ENCODE measurements at regions not wholly inside any gene's neighbourhood (a gene's known extent, or its start where the extent isn't known, plus 50 kb on each side); places are given as distances from the start of the nearest gene placed in this dataset.

- no peak for DNase-seq
- no peaks in the 10 kb centered on the region for H3K36me3 Mint-ChIP-seq (ENCODE audit: low read depth)
- H3K27me3 Mint-ChIP-seq (ENCODE audit: low read depth) = peaks cover 2% of the 10 kb centered on the region
- H3K27ac Mint-ChIP-seq = no peak overlapping the region
- no peak overlapping the region for H3K4me3 Mint-ChIP-seq
- H3K4me1 Mint-ChIP-seq (ENCODE audit: low read depth) = no peaks in the 10 kb centered on the region
- H3K9me3 Mint-ChIP-seq = no peaks in the 10 kb centered on the region
- CTCF ChIA-PET = interaction anchor here (0.6 to 1.3 kb wide), 3 partner anchors 11 to 644 kb away, joined by 3 to 8 read pairs (median 3); no protein-coding TSS in a partner anchor
- intact Hi-C loops (cut with micrococcal nuclease) = no loop called here
Measured at GRCh38 chr14:49492151-49492550, 94.0 kb downstream of the RPS29 start.

- H3K27me3 Mint-ChIP-seq (ENCODE audit: low read depth) = peaks cover 3% of the 10 kb centered on the region
- H3K4me3 Mint-ChIP-seq = no peak overlapping the region
- no peaks in the 10 kb centered on the region for H3K9me3 Mint-ChIP-seq
- DNase-seq = no peak
- CTCF ChIA-PET = interaction anchor here (2.1 to 6.5 kb wide), 2 partner anchors 9 to 28 kb away, joined by 13 to 34 read pairs; no protein-coding TSS in a partner anchor
- H3K36me3 Mint-ChIP-seq (ENCODE audit: low read depth) = no peaks in the 10 kb centered on the region
- H3K27ac Mint-ChIP-seq = no peak overlapping the region
- no peaks in the 10 kb centered on the region for H3K4me1 Mint-ChIP-seq (ENCODE audit: low read depth)
- intact Hi-C loops (cut with micrococcal nuclease) = no loop called here
Measured at GRCh38 chr14:49489341-49489740, 96.8 kb downstream of the RPS29 start.

- no peak for DNase-seq
- H3K4me1 Mint-ChIP-seq (ENCODE audit: low read depth) = peaks cover 6% of the 10 kb centered on the region
- H3K27me3 Mint-ChIP-seq (ENCODE audit: low read depth) = peaks cover 3% of the 10 kb centered on the region
- no peaks in the 10 kb centered on the region for H3K36me3 Mint-ChIP-seq (ENCODE audit: low read depth)
- CTCF ChIA-PET = interaction anchor here (2.1 to 6.5 kb wide), 2 partner anchors 11 to 25 kb away, joined by 13 to 34 read pairs; no protein-coding TSS in a partner anchor
- H3K27ac Mint-ChIP-seq = no peak overlapping the region
- no peaks in the 10 kb centered on the region for H3K9me3 Mint-ChIP-seq
- H3K4me3 Mint-ChIP-seq = no peak overlapping the region
- intact Hi-C loops (cut with micrococcal nuclease) = no loop called here
Measured at GRCh38 chr14:49487238-49487637, 98.9 kb downstream of the RPS29 start.

- CTCF ChIA-PET = interaction anchor here (0.6 to 6.5 kb wide), 4 partner anchors 13 to 793 kb away, joined by 3 to 34 read pairs (median 3); no protein-coding TSS in a partner anchor
- H3K9me3 Mint-ChIP-seq = no peaks in the 10 kb centered on the region
- intact Hi-C loops (cut with micrococcal nuclease) = no loop called here
- DNase-seq = no peak
- H3K27me3 Mint-ChIP-seq (ENCODE audit: low read depth) = peaks cover 3% of the 10 kb centered on the region
- no peak overlapping the region for H3K4me3 Mint-ChIP-seq
- peaks cover 6% of the 10 kb centered on the region for H3K4me1 Mint-ChIP-seq (ENCODE audit: low read depth)
- H3K27ac Mint-ChIP-seq = no peak overlapping the region
- no peaks in the 10 kb centered on the region for H3K36me3 Mint-ChIP-seq (ENCODE audit: low read depth)
Measured at GRCh38 chr14:49485290-49485689, 100.9 kb downstream of the RPS29 start.

GRCh38 chr14:49484180-49484579 lies 102.0 kb downstream of the RPS29 start:
- no peak overlapping the region for H3K27ac Mint-ChIP-seq
- peaks cover 3% of the 10 kb centered on the region for H3K27me3 Mint-ChIP-seq (ENCODE audit: low read depth)
- H3K9me3 Mint-ChIP-seq = no peaks in the 10 kb centered on the region
- DNase-seq = no peak
- H3K4me1 Mint-ChIP-seq (ENCODE audit: low read depth) = peaks cover 6% of the 10 kb centered on the region
- CTCF ChIA-PET = interaction anchor here (0.9 to 6.5 kb wide), 2 partner anchors 14 to 22 kb away, joined by 3 to 34 read pairs; no protein-coding TSS in a partner anchor
- H3K36me3 Mint-ChIP-seq (ENCODE audit: low read depth) = no peaks in the 10 kb centered on the region
- H3K4me3 Mint-ChIP-seq = no peak overlapping the region
- intact Hi-C loops (cut with micrococcal nuclease) = no loop called here

GRCh38 chr14:49483268-49483667 lies 102.9 kb downstream of the RPS29 start:
- H3K4me1 Mint-ChIP-seq (ENCODE audit: low read depth) = peaks cover 6% of the 10 kb centered on the region
- no peak overlapping the region for H3K4me3 Mint-ChIP-seq
- no peak overlapping the region for H3K27ac Mint-ChIP-seq

GRCh38 chr14:49480979-49481498 lies 105.1 kb downstream of the RPS29 start:
- Mint-ChIP-seq H3K4me1 (ENCODE audit: low read depth) (peaks cover 6% of the 10 kb centered on the region), H3K9me3 (no peaks in the 10 kb centered on the region), H3K4me3 (no peak overlapping the region), H3K36me3 (ENCODE audit: low read depth) (no peaks in the 10 kb centered on the region), H3K27me3 (ENCODE audit: low read depth) (peaks cover 3% of the 10 kb centered on the region), H3K27ac (no peak overlapping the region)
- intact Hi-C loops (cut with micrococcal nuclease) = no loop called here
- CTCF ChIA-PET = interaction anchor here (1.0 to 2.0 kb wide), 3 partner anchors 11 to 20 kb away, joined by 3 to 15 read pairs (median 7); no protein-coding TSS in a partner anchor
- no peak for DNase-seq

More at GRCh38 chr14:49483268-49483667, 102.9 kb downstream of the RPS29 start:
- no peak for DNase-seq
- H3K27me3 Mint-ChIP-seq (ENCODE audit: low read depth) = peaks cover 3% of the 10 kb centered on the region
- intact Hi-C loops (cut with micrococcal nuclease) = no loop called here
- no peaks in the 10 kb centered on the region for H3K9me3 Mint-ChIP-seq
- CTCF ChIA-PET = interaction anchor here (6.5 kb wide), 1 partner anchor 15 kb away, joined by 34 read pairs; no protein-coding TSS in a partner anchor
- H3K36me3 Mint-ChIP-seq (ENCODE audit: low read depth) = no peaks in the 10 kb centered on the region

- no peaks in the 10 kb centered on the region for H3K36me3 Mint-ChIP-seq (ENCODE audit: low read depth)
- peaks cover 3% of the 10 kb centered on the region for H3K27me3 Mint-ChIP-seq (ENCODE audit: low read depth)
- peaks cover 6% of the 10 kb centered on the region for H3K4me1 Mint-ChIP-seq (ENCODE audit: low read depth)
- H3K27ac Mint-ChIP-seq = no peak overlapping the region
- H3K4me3 Mint-ChIP-seq = no peak overlapping the region
- CTCF ChIA-PET = interaction anchor here (1.0 to 2.0 kb wide), 2 partner anchors 12 to 17 kb away, joined by 3 to 7 read pairs; no protein-coding TSS in a partner anchor
- no peaks in the 10 kb centered on the region for H3K9me3 Mint-ChIP-seq
- DNase-seq = no peak
- intact Hi-C loops (cut with micrococcal nuclease) = no loop called here
Measured at GRCh38 chr14:49480053-49480760, 106.0 kb downstream of the RPS29 start.

- no peak overlapping the region for H3K27ac Mint-ChIP-seq
- intact Hi-C loops (cut with micrococcal nuclease) = no loop called here
- no peak for DNase-seq
- CTCF ChIA-PET = interaction anchor here (0.6 kb wide), 1 partner anchor 175 kb away, joined by 3 read pairs; no protein-coding TSS in a partner anchor
- H3K9me3 Mint-ChIP-seq = no peaks in the 10 kb centered on the region
- H3K4me1 Mint-ChIP-seq (ENCODE audit: low read depth) = peaks cover 6% of the 10 kb centered on the region
- peaks cover under 1% of the 10 kb centered on the region for H3K27me3 Mint-ChIP-seq (ENCODE audit: low read depth)
- H3K36me3 Mint-ChIP-seq (ENCODE audit: low read depth) = no peaks in the 10 kb centered on the region
- H3K4me3 Mint-ChIP-seq = no peak overlapping the region
Measured at GRCh38 chr14:49479432-49479831, 106.7 kb downstream of the RPS29 start.

- CTCF ChIA-PET = interaction anchor here (0.6 to 1.2 kb wide), 2 partner anchors 19 to 175 kb away, joined by 3 read pairs; no protein-coding TSS in a partner anchor
- no peaks in the 10 kb centered on the region for H3K27me3 Mint-ChIP-seq (ENCODE audit: low read depth)
- no peak overlapping the region for H3K27ac Mint-ChIP-seq
- H3K4me1 Mint-ChIP-seq (ENCODE audit: low read depth) = peaks cover 6% of the 10 kb centered on the region
- no peak overlapping the region for H3K4me3 Mint-ChIP-seq
- intact Hi-C loops (cut with micrococcal nuclease) = no loop called here
- DNase-seq = no peak
- H3K36me3 Mint-ChIP-seq (ENCODE audit: low read depth) = no peaks in the 10 kb centered on the region
- H3K9me3 Mint-ChIP-seq = no peaks in the 10 kb centered on the region
Measured at GRCh38 chr14:49478784-49479183, 107.4 kb downstream of the RPS29 start.

- H3K27me3 Mint-ChIP-seq (ENCODE audit: low read depth) = peaks cover 3% of the 10 kb centered on the region
- H3K4me3 Mint-ChIP-seq = no peak overlapping the region
- no peak overlapping the region for H3K27ac Mint-ChIP-seq
- no peaks in the 10 kb centered on the region for H3K4me1 Mint-ChIP-seq (ENCODE audit: low read depth)
- H3K36me3 Mint-ChIP-seq (ENCODE audit: low read depth) = no peaks in the 10 kb centered on the region
- no peaks in the 10 kb centered on the region for H3K9me3 Mint-ChIP-seq
- DNase-seq = no peak
- CTCF ChIA-PET = interaction anchor here (0.6 to 8.1 kb wide), 2 partner anchors 30 to 400 kb away, joined by 3 to 144 read pairs; no protein-coding TSS in a partner anchor
- intact Hi-C loops (cut with micrococcal nuclease) = no loop called here
Measured at GRCh38 chr14:49467091-49467490, 119.1 kb downstream of the RPS29 start.

GRCh38 chr14:49464885-49465284 lies 121.3 kb downstream of the RPS29 start:
- H3K27ac Mint-ChIP-seq = no peak overlapping the region
- no peaks in the 10 kb centered on the region for H3K4me1 Mint-ChIP-seq (ENCODE audit: low read depth)
- no peaks in the 10 kb centered on the region for H3K9me3 Mint-ChIP-seq
- H3K36me3 Mint-ChIP-seq (ENCODE audit: low read depth) = no peaks in the 10 kb centered on the region
- intact Hi-C loops (cut with micrococcal nuclease) = loop anchor here (5.0 kb wide), 1 partner anchor 652 kb away; the partner anchor contains the start of gene VCPKMT
- CTCF ChIA-PET = interaction anchor here (0.7 to 8.1 kb wide), 2 partner anchors 10 to 32 kb away, joined by 4 to 144 read pairs; no protein-coding TSS in a partner anchor
- H3K4me3 Mint-ChIP-seq = no peak overlapping the region
- H3K27me3 Mint-ChIP-seq (ENCODE audit: low read depth) = peaks cover 3% of the 10 kb centered on the region
- no peak for DNase-seq
